Muscle of back (tissue), 3 donors: ENCODE measurements at regions not wholly inside any gene's neighbourhood (a gene's known extent, or its start where the extent isn't known, plus 50 kb on each side); places are given as distances from the start of the nearest gene placed in this dataset.
A peak's percentile ranks its signal among the peaks of the same experiment; 100 is the strongest.

Source experiments
- DNase-seq, 3 donors: peaks; one replicate each; pipeline versions ENCODE4 v3.0.0 to v3.0.0-alpha.2; 2013

- no peak for DNase-seq
Observed at GRCh38 chr6:131383421-131384411, 189.3 kb upstream of the ARG1 start.

GRCh38 chr6:131387562-131388447 lies 185.2 kb upstream of the ARG1 start:
- DNase-seq: peak in 1 of 3 donors; percentile 53

- DNase-seq: no peak
Observed at GRCh38 chr6:131390322-131390721, 182.7 kb upstream of the ARG1 start.

GRCh38 chr6:131391116-131391515 lies 181.9 kb upstream of the ARG1 start:
- DNase-seq: no peak

- DNase-seq: no peak
Observed at GRCh38 chr6:131393433-131393832, 179.6 kb upstream of the ARG1 start.

GRCh38 chr6:131394768-131395432 lies 178.1 kb upstream of the ARG1 start:
- no peak for DNase-seq

- no peak for DNase-seq
Observed at GRCh38 chr6:131398176-131398575, 174.8 kb upstream of the ARG1 start.

- DNase-seq: no peak
Observed at GRCh38 chr6:131399433-131399832, 173.6 kb upstream of the ARG1 start.

GRCh38 chr6:131400054-131400778 lies 172.8 kb upstream of the ARG1 start:
- peak in 1 of 3 donors; percentile 80 for DNase-seq

- DNase-seq: no peak
Observed at GRCh38 chr6:131400779-131401496, 172.1 kb upstream of the ARG1 start.

GRCh38 chr6:131408811-131409210 lies 164.2 kb upstream of the ARG1 start:
- peak in 2 of 3 donors; percentile 7 to 68 for DNase-seq

- DNase-seq: no peak
Observed at GRCh38 chr6:131410785-131411184, 162.2 kb upstream of the ARG1 start.

- DNase-seq: no peak
Observed at GRCh38 chr6:131412960-131413830, 159.8 kb upstream of the ARG1 start.

- DNase-seq: no peak
Observed at GRCh38 chr6:131413831-131414191, 159.2 kb upstream of the ARG1 start.

- no peak for DNase-seq
Observed at GRCh38 chr6:131414956-131415355, 158.1 kb upstream of the ARG1 start.

- no peak for DNase-seq
Observed at GRCh38 chr6:131418441-131418840, 154.6 kb upstream of the ARG1 start.

- no peak for DNase-seq
Observed at GRCh38 chr6:131419702-131420101, 153.3 kb upstream of the ARG1 start.

GRCh38 chr6:131424016-131424415 lies 149.0 kb upstream of the ARG1 start:
- no peak for DNase-seq

- no peak for DNase-seq
Observed at GRCh38 chr6:131424475-131424874, 148.6 kb upstream of the ARG1 start.
